PFSK-1 (cell line): ENCODE measurements at regions not wholly inside any gene's neighbourhood (a gene's known extent, or its start where the extent isn't known, plus 50 kb on each side); places are given as distances from the start of the nearest gene placed in this dataset.

ENCODE experiments used
- FOXP2 ChIP-seq: optimal IDR thresholded peaks from 2 replicates; pipeline ENCODE3; 2011; ENCODE audit warnings: borderline replicate concordance, control low read depth, inconsistent platforms; ENCODE audit not compliant: insufficient read depth; ENCODE audit errors: extremely low read length, extremely low read depth
- POLR2AphosphoS5 ChIP-seq: IDR thresholded peaks from 2 replicates; pipeline ENCODE4 v1.6.1; 2012; ENCODE audit warnings: low read depth, mild to moderate bottlenecking, control low read depth, low read length, moderate library complexity
- SIN3A ChIP-seq: IDR thresholded peaks from 2 replicates; pipeline ENCODE4 v1.6.1; 2012; ENCODE audit warnings: mild to moderate bottlenecking, low read length, moderate library complexity, borderline replicate concordance; ENCODE audit not compliant: insufficient read depth
- TAF1 ChIP-seq: IDR thresholded peaks from 2 replicates; pipeline ENCODE4 v1.6.1; 2012; ENCODE audit warnings: low read length, control low read depth, borderline replicate concordance; ENCODE audit not compliant: insufficient read depth
- TF ChIP-seq, protein P1 (sequence below), 2 experiments: IDR thresholded peaks; 2 replicates each; pipeline versions ENCODE4 v1.6.1 to v1.8.0; 2011 to 2012; ENCODE audit warnings: low read depth in 2 of 2, low read length in 2 of 2, control low read depth in 1 of 2, inconsistent platforms in 1 of 2, mild to moderate bottlenecking in 1 of 2, moderate library complexity in 1 of 2; ENCODE audit not compliant: insufficient read depth in 1 of 2

DNA sequence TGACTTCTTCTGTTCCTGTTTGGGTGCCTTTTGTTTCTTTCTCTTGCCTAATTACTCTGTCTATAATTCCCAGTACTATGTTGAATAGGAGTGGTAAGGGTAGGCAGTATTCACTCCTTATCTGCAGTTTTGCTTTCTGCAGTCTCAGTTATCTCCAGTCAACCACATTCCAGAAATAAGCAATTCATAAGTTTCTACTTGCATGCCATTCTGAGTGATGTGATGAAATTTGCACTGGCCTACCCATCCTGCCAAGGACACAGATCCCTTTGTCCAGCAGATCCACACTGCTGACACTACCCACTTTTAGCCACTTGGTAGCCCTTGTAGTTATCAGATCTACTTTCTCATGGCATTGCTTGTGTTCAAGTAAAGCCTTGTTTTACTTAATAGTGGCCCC lies 971.6 kb upstream of the INTU start:
- TF ChIP-seq SIN3A (no peak), POLR2AphosphoS5 (no peak), TAF1 (no peak)

DNA sequence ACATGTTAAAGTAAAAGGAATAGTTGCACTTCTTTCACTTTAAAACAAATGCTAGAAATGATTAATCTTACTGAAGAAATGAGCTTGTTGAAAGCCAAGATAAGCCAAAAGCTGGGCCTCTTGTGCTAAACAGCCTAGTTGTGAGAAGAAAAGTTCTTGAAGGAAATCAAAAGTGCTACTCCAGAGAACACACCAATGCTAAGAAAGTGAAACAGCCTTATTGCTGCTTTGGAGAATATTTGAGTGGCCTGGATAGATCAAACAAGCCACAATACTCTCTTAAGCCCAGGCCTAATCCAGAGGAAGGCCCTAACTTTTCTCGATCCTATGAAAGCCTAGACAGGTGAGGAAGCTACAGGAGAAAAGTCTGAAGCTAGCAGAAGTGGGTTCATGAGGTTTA lies 967.9 kb upstream of the INTU start:
- TF ChIP-seq TAF1 (no peak), FOXP2 (no peak), SIN3A (no peak), POLR2AphosphoS5 (no peak)
- TF ChIP-seq, protein P1, sequence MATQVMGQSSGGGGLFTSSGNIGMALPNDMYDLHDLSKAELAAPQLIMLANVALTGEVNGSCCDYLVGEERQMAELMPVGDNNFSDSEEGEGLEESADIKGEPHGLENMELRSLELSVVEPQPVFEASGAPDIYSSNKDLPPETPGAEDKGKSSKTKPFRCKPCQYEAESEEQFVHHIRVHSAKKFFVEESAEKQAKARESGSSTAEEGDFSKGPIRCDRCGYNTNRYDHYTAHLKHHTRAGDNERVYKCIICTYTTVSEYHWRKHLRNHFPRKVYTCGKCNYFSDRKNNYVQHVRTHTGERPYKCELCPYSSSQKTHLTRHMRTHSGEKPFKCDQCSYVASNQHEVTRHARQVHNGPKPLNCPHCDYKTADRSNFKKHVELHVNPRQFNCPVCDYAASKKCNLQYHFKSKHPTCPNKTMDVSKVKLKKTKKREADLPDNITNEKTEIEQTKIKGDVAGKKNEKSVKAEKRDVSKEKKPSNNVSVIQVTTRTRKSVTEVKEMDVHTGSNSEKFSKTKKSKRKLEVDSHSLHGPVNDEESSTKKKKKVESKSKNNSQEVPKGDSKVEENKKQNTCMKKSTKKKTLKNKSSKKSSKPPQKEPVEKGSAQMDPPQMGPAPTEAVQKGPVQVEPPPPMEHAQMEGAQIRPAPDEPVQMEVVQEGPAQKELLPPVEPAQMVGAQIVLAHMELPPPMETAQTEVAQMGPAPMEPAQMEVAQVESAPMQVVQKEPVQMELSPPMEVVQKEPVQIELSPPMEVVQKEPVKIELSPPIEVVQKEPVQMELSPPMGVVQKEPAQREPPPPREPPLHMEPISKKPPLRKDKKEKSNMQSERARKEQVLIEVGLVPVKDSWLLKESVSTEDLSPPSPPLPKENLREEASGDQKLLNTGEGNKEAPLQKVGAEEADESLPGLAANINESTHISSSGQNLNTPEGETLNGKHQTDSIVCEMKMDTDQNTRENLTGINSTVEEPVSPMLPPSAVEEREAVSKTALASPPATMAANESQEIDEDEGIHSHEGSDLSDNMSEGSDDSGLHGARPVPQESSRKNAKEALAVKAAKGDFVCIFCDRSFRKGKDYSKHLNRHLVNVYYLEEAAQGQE (IDR thresholded peaks at IDR 0.05; ENCODE audit: insufficient read depth in 1 of 2, low read depth in 2 of 2, low read length in 2 of 2), result no peak

DNA sequence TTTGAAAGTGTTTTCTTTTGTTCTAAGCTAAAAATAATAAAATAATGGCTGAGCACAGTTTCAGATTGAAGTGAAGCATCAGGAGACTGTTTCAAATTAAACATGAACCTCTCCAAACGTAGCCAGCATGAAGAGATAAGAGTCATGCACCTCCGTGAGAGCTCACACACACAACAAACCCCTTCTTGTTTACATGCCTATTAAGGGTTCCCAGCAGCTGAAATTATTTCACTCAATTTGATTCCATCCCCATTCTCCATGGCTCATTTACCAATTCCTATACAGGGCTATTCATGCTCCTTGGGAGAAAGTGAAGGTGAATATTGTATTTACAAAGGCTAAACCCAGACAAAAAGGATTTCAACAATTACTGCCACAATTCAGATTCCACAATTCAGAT lies 954.1 kb upstream of the INTU start:
- TF ChIP-seq POLR2AphosphoS5, result no peak
- TF ChIP-seq, protein P1 (IDR thresholded peaks at IDR 0.05; ENCODE audit: insufficient read depth in 1 of 2, low read depth in 2 of 2, low read length in 2 of 2), result no peak
- no peak for TF ChIP-seq SIN3A
- TF ChIP-seq FOXP2, result no peak
- TF ChIP-seq TAF1, result no peak

DNA sequence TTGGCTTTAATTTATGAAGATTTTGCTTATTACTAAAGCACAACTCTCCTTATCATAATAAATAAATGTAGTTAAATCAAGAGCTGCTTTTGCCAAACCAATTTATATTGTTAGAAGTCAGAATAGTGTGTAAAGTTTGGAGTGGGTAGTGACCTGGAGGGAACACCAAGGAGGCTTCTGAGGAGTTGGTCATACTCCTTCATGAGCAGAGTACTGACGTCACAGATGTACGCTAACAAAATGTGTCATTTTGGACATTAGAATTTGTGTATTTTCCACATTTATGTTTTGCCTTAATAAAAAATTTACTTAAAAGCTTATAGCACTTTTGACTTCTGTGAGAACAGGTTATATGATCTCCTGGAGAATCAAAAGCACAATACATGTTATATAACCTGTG lies 953.5 kb upstream of the INTU start:
- no peak for TF ChIP-seq POLR2AphosphoS5
- no peak for TF ChIP-seq SIN3A
- TF ChIP-seq, protein P1 (IDR thresholded peaks at IDR 0.05; ENCODE audit: insufficient read depth in 1 of 2, low read depth in 2 of 2, low read length in 2 of 2), result no peak
- no peak for TF ChIP-seq FOXP2
- TF ChIP-seq TAF1, result no peak

DNA sequence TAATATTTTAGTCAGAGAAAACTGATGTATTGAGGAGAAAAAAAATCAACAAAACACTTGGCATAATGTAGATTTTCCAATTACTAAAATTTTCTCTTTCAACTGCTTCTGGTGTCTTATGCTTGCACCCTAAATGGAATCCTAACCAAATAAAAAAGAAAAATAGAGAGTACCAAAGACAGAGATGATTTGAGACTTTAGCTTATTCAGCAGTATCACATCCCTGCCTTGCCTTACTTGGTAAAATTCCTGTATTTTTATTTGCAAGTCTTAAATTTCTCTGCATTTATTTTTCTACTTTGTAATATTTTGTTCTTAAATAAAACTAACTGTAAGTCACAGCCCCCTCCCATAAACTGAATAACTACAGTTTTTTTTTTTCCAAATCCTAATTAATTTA lies 950.5 kb upstream of the INTU start:
- TF ChIP-seq, protein P1 (IDR thresholded peaks at IDR 0.05; ENCODE audit: insufficient read depth in 1 of 2, low read depth in 2 of 2, low read length in 2 of 2), result no peak
- no peak for TF ChIP-seq POLR2AphosphoS5
- no peak for TF ChIP-seq SIN3A
- no peak for TF ChIP-seq TAF1
- TF ChIP-seq FOXP2, result no peak
